HCT116 (cell line): ENCODE measurements at regions not wholly inside any gene's neighbourhood (a gene's known extent, or its start where the extent isn't known, plus 50 kb on each side); places are given as distances from the start of the nearest gene placed in this dataset.

Experiments used
- ATAC-seq: fragments of 200-7000 bp; cut with Tn5 transposase; 2 replicates; pipeline ENCODE4 v1.9.1; 2020; ENCODE audit warnings: mild to moderate bottlenecking, moderate library complexity
- BruUV-seq: library from RNA; stranded (reverse); fragments of 400-500 nt; replicated peaks from 2 replicates; lab custom pipeline; 2021; lab: Mats Ljungman, UMichigan
- CTCF ChIA-PET: fragments of 300-600 bp; sonication (Branson Sonifier 250); formaldehyde crosslinking; loops from one replicate; lab custom pipeline; 2021; ENCODE audit warnings: antibody characterized with exemption; lab: Charles Lee
- POLR2A ChIA-PET: fragments of 300-600, 350-600 bp; sonication (Branson Sonifier 250); formaldehyde crosslinking; loops from one replicate; lab custom pipeline; 2021; ENCODE audit warnings: antibody characterized with exemption; lab: Charles Lee
- RAD21 ChIA-PET, 2 experiments: fragments of 300-600 bp; sonication (Branson Sonifier 250); formaldehyde crosslinking; loops; one replicate each; lab custom pipeline; 2023; ENCODE audit warnings: low total read pairs in 2 of 2; ENCODE audit not compliant: uncharacterized antibody in 2 of 2, unreplicated experiment in 2 of 2, low non-redundant PET in 1 of 2; lab: Charles Lee
- DNase-seq: peaks from one replicate; pipeline ENCODE4 v3.0.0-alpha.2; 2010; ENCODE audit warnings: low read depth, low spot score
- H2AFZ ChIP-seq: fragments of 200-600 bp; shearing (Covaris generic), sonication (generic); 2 replicates; pipeline ENCODE4 v1.6.1; 2017; ENCODE audit warnings: low read depth, mixed run types, mixed read lengths, antibody characterized with exemption, low read length; ENCODE audit not compliant: poor library complexity, severe bottlenecking
- H3K27ac ChIP-seq: 2 replicates; pipeline ENCODE4 v1.5.1; 2012; ENCODE audit warnings: low read depth, low read length
- H3K27me3 ChIP-seq: fragments of 200-600 bp; sonication (generic); 2 replicates; pipeline ENCODE4 v1.6.1; 2016; ENCODE audit warnings: mixed run types, low read length, mixed read lengths; ENCODE audit not compliant: insufficient read depth
- H3K36me3 ChIP-seq, 2 experiments: fragments of 200-500 bp in 1 of 2; fragments of 200-600 bp in 1 of 2; sonication (Bioruptor generic) in 1 of 2; sonication (generic) in 1 of 2; 2 replicates each; pipeline versions ENCODE4 v1.5.1 to v1.6.1; 2014 to 2016; ENCODE audit warnings: low read length in 2 of 2, inconsistent platforms in 1 of 2, mixed read lengths in 1 of 2, mixed run types in 1 of 2; ENCODE audit not compliant: insufficient read depth in 2 of 2, control insufficient read depth in 1 of 2
- H3K4me1 ChIP-seq, 2 experiments: fragments of 200-600 bp in 1 of 2; sonication (generic) in 1 of 2; 2 replicates each; pipeline versions ENCODE4 v1.5.1 to v1.6.1; 2012 to 2017; ENCODE audit warnings: low read length in 2 of 2, inconsistent platforms in 1 of 2, mild to moderate bottlenecking in 1 of 2, mixed read lengths in 1 of 2, mixed run types in 1 of 2, moderate library complexity in 1 of 2; ENCODE audit not compliant: insufficient read depth in 2 of 2, control insufficient read depth in 1 of 2
- H3K4me2 ChIP-seq: fragments of 200-600 bp; sonication (generic); 2 replicates; pipeline ENCODE4 v1.6.1; 2017; ENCODE audit warnings: mixed run types, low read length, mixed read lengths
- H3K4me3 ChIP-seq, 2 experiments: fragments of 200-600 bp in 1 of 2; sonication (generic) in 1 of 2; replicated peaks in 1 of 2; 2 replicates each; pipeline ENCODE4 v1.5.1; 2011 to 2016; ENCODE audit warnings: low read length in 2 of 2, control low read depth in 1 of 2, low read depth in 1 of 2, mild to moderate bottlenecking in 1 of 2, mixed read lengths in 1 of 2, mixed run types in 1 of 2
- H3K79me2 ChIP-seq: fragments of 200-600 bp; sonication (generic); 2 replicates; pipeline ENCODE4 v1.6.1; 2017; ENCODE audit warnings: mild to moderate bottlenecking, mixed run types, low read length, moderate library complexity, mixed read lengths; ENCODE audit not compliant: insufficient read depth
- H3K9ac ChIP-seq: fragments of 200-600 bp; sonication (generic); 2 replicates; pipeline ENCODE4 v1.6.1; 2016; ENCODE audit warnings: low read length, mixed read lengths
- H3K9me2 ChIP-seq: fragments of 200-600 bp; sonication (generic), shearing (Covaris generic); 2 replicates; pipeline ENCODE4 v1.6.1; 2017; ENCODE audit warnings: mixed run types, mild to moderate bottlenecking, moderate library complexity; ENCODE audit not compliant: insufficient read depth
- H3K9me3 ChIP-seq, 2 experiments: fragments of 200-500 bp in 1 of 2; fragments of 200-600 bp in 1 of 2; sonication (Bioruptor generic) in 1 of 2; sonication (generic) in 1 of 2; 2 replicates each; pipeline ENCODE4 v1.6.1; 2014 to 2017; ENCODE audit warnings: low read length in 2 of 2, mixed read lengths in 2 of 2, inconsistent platforms in 1 of 2, low read depth in 1 of 2, mild to moderate bottlenecking in 1 of 2, mixed run types in 1 of 2, moderate library complexity in 1 of 2; ENCODE audit not compliant: control insufficient read depth in 1 of 2, insufficient read depth in 1 of 2
- H4K20me1 ChIP-seq: fragments of 200-600 bp; sonication (generic), shearing (Covaris generic); 2 replicates; pipeline ENCODE4 v1.6.1; 2017; ENCODE audit warnings: mixed run types, mild to moderate bottlenecking, moderate library complexity; ENCODE audit not compliant: insufficient read depth
- CBX3 ChIP-seq: IDR thresholded peaks from 2 replicates; pipeline ENCODE4 v1.6.1; 2012; ENCODE audit warnings: low read depth
- EZH2 ChIP-seq: fragments of 200-600 bp; sonication (generic); IDR thresholded peaks from 2 replicates; pipeline ENCODE4 v1.6.1; 2017; ENCODE audit warnings: antibody characterized with exemption, mixed run types
- MAX ChIP-seq: IDR thresholded peaks from 2 replicates; pipeline ENCODE4 v1.6.1; 2012
- POLR2A ChIP-seq: IDR thresholded peaks from 2 replicates; pipeline ENCODE4 v1.7.0; 2011; ENCODE audit warnings: borderline replicate concordance; ENCODE audit not compliant: insufficient read depth, insufficient read length; ENCODE audit errors: extremely low read depth
- RAD21 ChIP-seq: IDR thresholded peaks from 2 replicates; pipeline ENCODE4 v1.6.1; 2012; ENCODE audit warnings: low read depth, mild to moderate bottlenecking
- SP1 ChIP-seq: IDR thresholded peaks from 2 replicates; pipeline ENCODE4 v1.6.1; 2012; ENCODE audit warnings: low read depth
- TCF7L2 ChIP-seq: IDR thresholded peaks from 2 replicates; pipeline ENCODE4 v1.7.0; 2011; ENCODE audit warnings: borderline replicate concordance, inconsistent platforms; ENCODE audit not compliant: insufficient read depth, insufficient read length; ENCODE audit errors: extremely low read depth
- YY1 ChIP-seq: IDR thresholded peaks from 2 replicates; pipeline ENCODE4 v1.6.1; 2011; ENCODE audit warnings: low read length, low read depth, moderate library complexity, mild to moderate bottlenecking; ENCODE audit not compliant: insufficient replicate concordance; ENCODE audit errors: extremely low read depth
- intact Hi-C: fragments of 100-400 bp; cut with micrococcal nuclease; formaldehyde crosslinking; loops from 2 replicates; pipeline ENCODE4 v1.10.0; 2022
- TF ChIP-seq, protein P1 (sequence below), 3 experiments: fragments of 200-600 bp in 1 of 3; sonication (generic) in 1 of 3; IDR thresholded peaks in 2 of 3; conservative IDR thresholded peaks in 1 of 3; 2 replicates each; pipeline ENCODE4 v1.5.1; 2012 to 2017; ENCODE audit warnings: low read depth in 2 of 3, low read length in 2 of 3, antibody characterized with exemption in 1 of 3, borderline replicate concordance in 1 of 3, control low read depth in 1 of 3, mild to moderate bottlenecking in 1 of 3, mixed read lengths in 1 of 3, mixed run types in 1 of 3, moderate library complexity in 1 of 3; ENCODE audit not compliant: insufficient read depth in 1 of 3

GRCh38 chr6:30409184-30409583 lies 64.2 kb downstream of the RPP21 start:
- H3K27me3 ChIP-seq: no peaks in the 10 kb centered on the region; the same call in 1 of the 2 replicates
- TF ChIP-seq CBX3 (0 out of 2 replicates have a peak, but pooled peaks have one; percentile 39), SP1 (no peak), YY1 (no peak), POLR2A (no peak), MAX (no peak)
- TF ChIP-seq, all 23 proteins: peak for 1
- intact Hi-C loops: no loop called here
- RAD21 ChIA-PET: no interaction called here
- Histone ChIP-seq H2AFZ (no peak overlapping the region), H4K20me1 (no peaks in the 10 kb centered on the region), H3K4me1 (peaks cover 0 to 5% of the 10 kb centered on the region in 2 experiments; a peak in 1 of 4 replicates), H3K79me2 (no peaks in the 10 kb centered on the region), H3K36me3 (no peaks in the 10 kb centered on the region), H3K4me2 (no peak overlapping the region), H3K4me3 (no peak overlapping the region), H3K9me2 (no peaks in the 10 kb centered on the region), H3K9ac (no peak overlapping the region), H3K9me3 (peaks cover 0 to 3% of the 10 kb centered on the region in 2 experiments; a peak in 1 of 4 replicates), H3K27ac (no peak overlapping the region)
- no TSS peak for BruUV-seq
- CTCF ChIA-PET: no interaction called here
- DNase-seq: no peak
- POLR2A ChIA-PET: no interaction called here
- no peak for ATAC-seq

- TF ChIP-seq TCF7L2 (peak; percentile 19), EZH2 (no peak), CBX3 (0 out of 2 replicates have a peak, but pooled peaks have one; percentile 26), RAD21 (peak; percentile 67)
- TF ChIP-seq, protein P1, sequence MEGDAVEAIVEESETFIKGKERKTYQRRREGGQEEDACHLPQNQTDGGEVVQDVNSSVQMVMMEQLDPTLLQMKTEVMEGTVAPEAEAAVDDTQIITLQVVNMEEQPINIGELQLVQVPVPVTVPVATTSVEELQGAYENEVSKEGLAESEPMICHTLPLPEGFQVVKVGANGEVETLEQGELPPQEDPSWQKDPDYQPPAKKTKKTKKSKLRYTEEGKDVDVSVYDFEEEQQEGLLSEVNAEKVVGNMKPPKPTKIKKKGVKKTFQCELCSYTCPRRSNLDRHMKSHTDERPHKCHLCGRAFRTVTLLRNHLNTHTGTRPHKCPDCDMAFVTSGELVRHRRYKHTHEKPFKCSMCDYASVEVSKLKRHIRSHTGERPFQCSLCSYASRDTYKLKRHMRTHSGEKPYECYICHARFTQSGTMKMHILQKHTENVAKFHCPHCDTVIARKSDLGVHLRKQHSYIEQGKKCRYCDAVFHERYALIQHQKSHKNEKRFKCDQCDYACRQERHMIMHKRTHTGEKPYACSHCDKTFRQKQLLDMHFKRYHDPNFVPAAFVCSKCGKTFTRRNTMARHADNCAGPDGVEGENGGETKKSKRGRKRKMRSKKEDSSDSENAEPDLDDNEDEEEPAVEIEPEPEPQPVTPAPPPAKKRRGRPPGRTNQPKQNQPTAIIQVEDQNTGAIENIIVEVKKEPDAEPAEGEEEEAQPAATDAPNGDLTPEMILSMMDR (IDR thresholded peaks at IDR 0.05 in 2 of 3, conservative IDR thresholded peaks at IDR 0.05 in 1 of 3; ENCODE audit: borderline replicate concordance in 1 of 3, insufficient read depth in 1 of 3, low read depth in 2 of 3, low read length in 2 of 3): peak; percentile 74 to 90 (median 76); a peak in 5 of 6 replicates
- H3K36me3 ChIP-seq: no peaks in the 10 kb centered on the region
- CTCF ChIA-PET: interaction anchor here (0.8 to 1.6 kb wide), 4 partner anchors 12 to 42 kb away, joined by 3 to 16 read pairs (median 9); no protein-coding TSS in a partner anchor
- H3K27ac ChIP-seq: no peak overlapping the region
- DNase-seq (peak; percentile 61), ATAC-seq (peak; percentile 97)
- intact Hi-C loops: loop anchor here (1.0 kb wide), 1 partner anchor 42 kb away; no protein-coding TSS in a partner anchor
- peaks cover 0 to 3% of the 10 kb centered on the region in 2 experiments; a peak in 1 of 4 replicates for H3K9me3 ChIP-seq
- POLR2A ChIA-PET: no interaction called here
- peaks cover 0 to 5% of the 10 kb centered on the region in 2 experiments; a peak in 1 of 4 replicates for H3K4me1 ChIP-seq
- RAD21 ChIA-PET: no interaction called here
- no TSS peak for BruUV-seq
- H3K27me3 ChIP-seq: no peaks in the 10 kb centered on the region
- H3K9me2 ChIP-seq: no peaks in the 10 kb centered on the region
- no peaks in the 10 kb centered on the region for H3K79me2 ChIP-seq
- no peak overlapping the region for H3K9ac ChIP-seq
- H4K20me1 ChIP-seq: no peaks in the 10 kb centered on the region
- H3K4me3 ChIP-seq: no peak overlapping the region; a peak in 1 of 4 replicates
- H2AFZ ChIP-seq: peak overlapping the region; percentile 59
- peak overlapping the region; percentile 53 for H3K4me2 ChIP-seq
Observed at GRCh38 chr6:30411515-30412207, 66.7 kb downstream of the RPP21 start.
